Choroid plexus epithelial cell (primary cell): ENCODE measurements at regions not wholly inside any gene's neighbourhood (a gene's known extent, or its start where the extent isn't known, plus 50 kb on each side); places are given as distances from the start of the nearest gene placed in this dataset.
"Not testable (repeated sequence)": the region's sequence is repeated elsewhere in the genome, so short reads cannot be mapped to it uniquely, and the experiment has no call there.

Source experiments
- DNase-seq: peaks from one replicate; pipeline ENCODE4 v3.0.0-alpha.2; 2010; ENCODE audit warnings: low read depth
- H3K4me3 ChIP-seq: 2 replicates; pipeline ENCODE4 v1.5.1; 2011; ENCODE audit warnings: low read depth, mild to moderate bottlenecking, control low read depth, low read length, moderate library complexity
- CTCF ChIP-seq: conservative IDR thresholded peaks from 2 replicates; pipeline ENCODE4 v1.5.1; 2011; ENCODE audit warnings: low read depth, mild to moderate bottlenecking, control low read depth, inconsistent platforms, low read length, moderate library complexity

- no peak for DNase-seq
- no peak overlapping the region for H3K4me3 ChIP-seq
- TF ChIP-seq CTCF, result no peak
Observed at GRCh38 chr13:74730556-74731331, 596.5 kb upstream of the KLF12 start.

- H3K4me3 ChIP-seq, result no peak overlapping the region
- no peak for TF ChIP-seq CTCF
- DNase-seq, result no peak
Observed at GRCh38 chr13:74726206-74726605, 592.0 kb upstream of the KLF12 start.

- H3K4me3 ChIP-seq, DNase-seq: not testable (repeated sequence)
Observed at GRCh38 chr13:74718232-74718842, 584.1 kb upstream of the KLF12 start.

GRCh38 chr13:74715718-74716117 is 581.5 kb upstream of the KLF12 start:
- no peak overlapping the region for H3K4me3 ChIP-seq
- no peak for TF ChIP-seq CTCF
- DNase-seq, result no peak

- TF ChIP-seq CTCF, result no peak
- DNase-seq, result peak; percentile 59
Observed at GRCh38 chr13:74710006-74710405, 575.8 kb upstream of the KLF12 start.

GRCh38 chr13:74709226-74709625 is 575.0 kb upstream of the KLF12 start:
- no peak for DNase-seq
- no peak for TF ChIP-seq CTCF
- no peak overlapping the region for H3K4me3 ChIP-seq

More at GRCh38 chr13:74710006-74710405, 575.8 kb upstream of the KLF12 start:
- no peak overlapping the region for H3K4me3 ChIP-seq

GRCh38 chr13:74708629-74709028 is 574.4 kb upstream of the KLF12 start:
- no peak for DNase-seq
- no peak for TF ChIP-seq CTCF
- no peak overlapping the region for H3K4me3 ChIP-seq
